ENCODE measurements at regions not wholly inside any gene's neighbourhood (a gene's known extent, or its start where the extent isn't known, plus 50 kb on each side); places are given as distances from the start of the nearest gene placed in this dataset.
A peak's percentile ranks its signal among the peaks of the same experiment; 100 is the strongest.

GRCh38 chr14:26959437-26959836 is 361.6 kb upstream of the NOVA1 start:
- Histone ChIP-seq H3K4me1 (ENCODE audit: low read depth) (no peaks in the 10 kb centered on the region), H3K9me3 (ENCODE audit: low read depth) (no peaks in the 10 kb centered on the region), H3K27me3 (no peaks in the 10 kb centered on the region), H3K36me3 (no peaks in the 10 kb centered on the region), H3K27ac (no peak overlapping the region), H3K4me3 (no peak overlapping the region)
- TF ChIP-seq CTCF (IDR thresholded peaks at IDR 0.05; ENCODE audit: low read depth, low read length), result no peak
- DNase-seq (ENCODE audit: low read depth in 1 of 2, low spot score in 1 of 2), result no peak

GRCh38 chr14:26959972-26960660 is 362.3 kb upstream of the NOVA1 start:
- no peaks in the 10 kb centered on the region for H3K4me1 ChIP-seq (ENCODE audit: low read depth)
- H3K9me3 ChIP-seq (ENCODE audit: low read depth), result no peaks in the 10 kb centered on the region
- H3K36me3 ChIP-seq, result no peaks in the 10 kb centered on the region
- DNase-seq (ENCODE audit: low read depth in 1 of 2, low spot score in 1 of 2), result no peak
- no peaks in the 10 kb centered on the region for H3K27me3 ChIP-seq
- TF ChIP-seq CTCF (IDR thresholded peaks at IDR 0.05; ENCODE audit: low read depth, low read length), result no peak
- no peak overlapping the region for H3K4me3 ChIP-seq
- H3K27ac ChIP-seq, result no peak overlapping the region

- H3K9me3 ChIP-seq (ENCODE audit: low read depth), result no peaks in the 10 kb centered on the region
- no peak overlapping the region for H3K4me3 ChIP-seq
- H3K27me3 ChIP-seq, result no peaks in the 10 kb centered on the region
- no peaks in the 10 kb centered on the region for H3K4me1 ChIP-seq (ENCODE audit: low read depth)
- H3K36me3 ChIP-seq, result no peaks in the 10 kb centered on the region
- peak in 1 of 2 donors; percentile 60 for DNase-seq (ENCODE audit: low read depth in 1 of 2, low spot score in 1 of 2)
- no peak overlapping the region for H3K27ac ChIP-seq
- TF ChIP-seq CTCF (IDR thresholded peaks at IDR 0.05; ENCODE audit: low read depth, low read length), result no peak
Observed at GRCh38 chr14:26963711-26964110, 365.9 kb upstream of the NOVA1 start.

GRCh38 chr14:26965490-26965889 is 367.7 kb upstream of the NOVA1 start:
- no peak for TF ChIP-seq CTCF (IDR thresholded peaks at IDR 0.05; ENCODE audit: low read depth, low read length)
- H3K4me3 ChIP-seq, result no peak overlapping the region
- no peak for DNase-seq (ENCODE audit: low read depth in 1 of 2, low spot score in 1 of 2)
- H3K4me1 ChIP-seq (ENCODE audit: low read depth), result no peaks in the 10 kb centered on the region
- H3K27ac ChIP-seq, result no peak overlapping the region
- H3K27me3 ChIP-seq, result no peaks in the 10 kb centered on the region
- H3K36me3 ChIP-seq, result no peaks in the 10 kb centered on the region
- no peaks in the 10 kb centered on the region for H3K9me3 ChIP-seq (ENCODE audit: low read depth)

GRCh38 chr14:26966908-26967307 is 369.1 kb upstream of the NOVA1 start:
- Histone ChIP-seq H3K4me1 (ENCODE audit: low read depth) (no peaks in the 10 kb centered on the region), H3K9me3 (ENCODE audit: low read depth) (no peaks in the 10 kb centered on the region), H3K27me3 (no peaks in the 10 kb centered on the region), H3K36me3 (no peaks in the 10 kb centered on the region), H3K4me3 (no peak overlapping the region), H3K27ac (no peak overlapping the region)
- no peak for TF ChIP-seq CTCF (IDR thresholded peaks at IDR 0.05; ENCODE audit: low read depth, low read length)
- peak in 1 of 2 donors; percentile 8 for DNase-seq (ENCODE audit: low read depth in 1 of 2, low spot score in 1 of 2)
